ENCODE measurements at regions not wholly inside any gene's neighbourhood (a gene's known extent, or its start where the extent isn't known, plus 50 kb on each side); places are given as distances from the start of the nearest gene placed in this dataset.
A peak's percentile ranks its signal among the peaks of the same experiment; 100 is the strongest.

DNA sequence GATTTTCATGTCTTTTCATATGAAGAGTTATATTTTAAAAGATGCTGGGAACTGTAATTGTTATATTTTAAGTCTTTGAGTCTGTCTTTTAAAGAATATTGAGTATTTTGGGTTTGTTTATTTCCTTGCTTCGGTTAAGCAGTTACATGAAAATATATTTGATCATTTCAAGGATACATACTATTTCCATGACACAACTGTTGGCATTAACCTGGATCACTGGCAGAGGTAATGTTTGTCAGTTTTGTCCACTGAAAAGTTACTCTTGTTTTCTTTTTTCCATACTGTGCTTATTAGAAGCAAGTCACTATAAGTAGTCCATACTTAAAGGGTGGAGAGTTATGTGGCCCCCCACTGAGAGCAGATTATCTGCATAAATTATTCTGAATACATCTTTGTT is 1142.0 kb upstream of the TMEFF2 start:
- no peak for DNase-seq

DNA sequence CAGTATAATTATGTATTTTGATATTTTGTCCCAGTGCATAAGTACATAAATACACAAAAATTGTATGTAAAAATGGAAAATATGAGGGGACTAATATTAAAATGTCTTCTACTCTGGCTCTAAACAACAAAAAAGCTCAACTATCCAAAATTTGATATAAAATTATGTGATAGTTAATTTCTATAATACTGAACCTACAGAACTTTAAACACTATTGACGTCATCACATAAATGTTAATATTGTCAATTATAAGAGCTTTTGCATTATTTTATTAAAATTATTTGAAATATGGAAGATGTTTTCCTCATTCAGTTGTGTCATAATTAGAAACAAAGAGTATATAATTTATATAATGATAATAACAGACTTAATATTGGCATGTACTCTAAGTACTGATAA is 1139.7 kb upstream of the TMEFF2 start:
- no peak for DNase-seq

DNA sequence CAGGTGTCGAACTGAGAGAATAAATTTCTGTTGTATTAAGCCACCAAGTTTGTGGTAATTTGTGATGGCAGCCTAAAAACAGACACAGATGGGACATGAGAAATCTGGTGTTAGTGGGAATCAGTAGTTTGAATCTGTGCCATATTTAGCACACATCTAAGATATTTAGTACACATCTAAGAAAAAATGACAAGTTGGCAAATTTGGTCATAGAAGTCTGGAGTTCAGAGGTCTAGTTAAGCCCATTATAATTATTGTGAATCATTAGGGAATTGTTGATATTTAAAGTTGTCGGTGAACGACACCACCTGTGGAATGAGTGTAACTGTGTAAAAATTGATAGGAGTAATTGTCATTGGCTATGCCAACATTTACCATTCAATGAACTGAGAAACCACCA is 1138.8 kb upstream of the TMEFF2 start:
- DNase-seq = no peak

DNA sequence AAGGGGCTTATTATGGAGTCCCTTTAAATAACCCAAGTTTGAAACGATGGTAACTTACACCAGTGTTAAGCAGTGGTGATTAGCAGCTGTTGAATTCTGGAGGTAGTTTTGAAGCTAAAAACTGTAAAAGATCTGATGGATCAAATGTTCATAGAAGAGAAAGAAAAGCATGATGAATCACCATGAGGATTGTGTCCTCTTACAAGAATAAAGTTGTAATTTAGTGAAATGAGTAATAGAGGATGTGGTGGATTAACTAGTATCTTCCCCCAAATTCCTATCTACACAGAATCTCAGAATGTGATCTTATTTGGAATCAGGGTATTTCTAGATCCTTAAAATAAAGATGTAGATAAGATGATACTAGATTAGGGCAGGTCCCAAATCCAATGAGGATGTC is 1138.2 kb upstream of the TMEFF2 start:
- no peak for DNase-seq

DNA sequence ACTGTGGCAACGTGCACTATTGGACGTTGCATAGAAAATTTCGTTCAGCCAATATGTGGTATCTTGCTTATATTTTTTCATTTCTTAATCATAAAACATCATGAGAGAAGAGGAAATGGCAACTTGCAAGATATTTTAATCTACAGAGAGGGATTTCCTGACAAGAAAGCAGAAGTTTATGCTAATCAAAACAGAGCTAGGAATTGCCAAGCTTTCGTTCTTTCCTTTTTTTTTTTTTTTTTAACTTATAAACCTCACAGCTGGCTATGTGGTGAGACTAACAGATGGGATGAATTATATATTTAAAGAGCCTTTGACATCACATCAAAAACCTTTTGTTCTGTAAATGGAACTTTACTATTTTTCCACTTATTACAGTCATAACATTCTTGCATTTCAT is 1136.9 kb upstream of the TMEFF2 start:
- DNase-seq = no peak

DNA sequence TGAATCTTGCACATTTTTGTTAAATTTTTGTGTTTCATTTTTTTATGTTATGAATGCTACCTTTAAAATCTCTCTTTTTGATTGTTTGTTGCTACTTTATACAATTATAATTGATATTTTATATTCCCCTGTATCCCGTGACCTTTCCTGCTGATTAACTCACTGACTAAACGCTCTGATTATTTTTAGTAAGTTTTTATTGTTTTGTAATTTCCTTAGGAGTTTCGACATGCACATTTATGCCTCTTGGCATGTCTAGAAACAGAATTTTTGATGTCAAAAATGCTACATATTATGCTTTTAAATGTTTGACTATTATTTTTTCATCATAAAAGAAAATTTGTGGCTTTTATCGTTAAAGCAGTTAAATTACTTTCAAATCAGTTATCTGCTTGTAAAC is 1131.6 kb upstream of the TMEFF2 start:
- DNase-seq = no peak

DNA sequence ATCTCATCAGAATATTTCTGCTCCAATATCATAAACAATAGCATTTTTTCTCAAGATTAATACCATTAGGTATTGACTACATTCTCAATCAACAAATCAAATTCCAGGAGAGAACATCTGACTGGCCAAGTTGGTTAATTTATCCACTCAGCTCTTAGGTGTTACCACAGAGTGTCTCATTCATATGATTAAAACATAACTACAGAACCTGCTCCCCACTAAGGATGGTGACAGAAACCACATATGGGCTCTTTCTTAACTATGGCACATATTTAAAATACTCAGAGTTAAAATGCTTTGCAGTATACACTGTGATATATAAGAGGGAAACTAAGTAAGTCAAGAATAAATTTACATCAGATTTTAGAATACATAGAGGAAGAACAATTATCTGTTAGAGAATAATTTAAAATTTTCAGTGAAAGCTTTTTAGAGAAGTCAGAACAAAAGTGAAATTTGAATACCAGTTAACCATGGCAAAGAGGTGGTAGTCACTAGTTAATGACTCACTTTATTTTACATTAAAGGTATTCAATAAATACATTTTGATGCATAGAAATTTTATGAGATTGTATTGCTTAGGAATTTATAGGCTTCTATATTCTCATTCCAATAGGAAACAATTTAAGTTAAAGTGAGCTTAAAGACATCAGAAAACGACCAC is 1120.8 kb upstream of the TMEFF2 start:
- DNase-seq = no peak

DNA sequence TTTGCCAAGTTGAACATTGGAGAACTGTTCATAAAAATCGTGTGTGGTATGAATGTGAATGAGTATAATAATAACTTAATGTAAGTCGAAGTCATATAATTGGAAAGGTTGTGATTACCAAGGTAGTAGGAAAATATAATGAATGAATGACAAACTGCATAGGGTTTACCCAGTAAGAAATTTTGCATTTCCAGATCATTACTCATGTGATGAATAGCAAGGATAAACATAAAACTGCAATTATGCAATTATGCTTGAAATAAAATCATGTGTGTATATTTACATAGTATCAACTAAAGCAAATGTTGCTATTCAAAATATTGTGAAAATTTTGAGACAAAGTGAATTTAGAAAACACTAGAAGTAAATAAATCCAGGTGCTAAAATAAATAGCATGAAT is 1108.7 kb upstream of the TMEFF2 start:
- no peak for DNase-seq

DNA sequence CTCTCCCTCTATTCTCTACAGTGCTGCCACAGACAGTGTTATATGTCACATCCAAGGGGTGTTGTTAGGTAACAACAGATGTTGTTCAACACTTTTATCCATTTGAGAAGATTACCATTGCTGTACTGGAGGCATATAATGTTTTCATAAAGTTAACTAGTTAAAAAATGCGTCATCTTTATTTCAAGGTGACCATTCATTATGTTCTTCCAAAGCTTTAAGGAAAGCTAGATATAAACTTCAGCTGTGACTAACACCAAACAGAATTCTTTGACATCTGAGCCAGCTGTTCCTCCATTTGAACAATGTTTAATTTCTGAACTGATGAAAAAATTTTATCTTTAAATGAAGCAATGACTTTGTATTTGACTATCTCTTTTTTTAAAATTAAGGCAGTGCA is 1099.6 kb upstream of the TMEFF2 start:
- no peak for DNase-seq

DNA sequence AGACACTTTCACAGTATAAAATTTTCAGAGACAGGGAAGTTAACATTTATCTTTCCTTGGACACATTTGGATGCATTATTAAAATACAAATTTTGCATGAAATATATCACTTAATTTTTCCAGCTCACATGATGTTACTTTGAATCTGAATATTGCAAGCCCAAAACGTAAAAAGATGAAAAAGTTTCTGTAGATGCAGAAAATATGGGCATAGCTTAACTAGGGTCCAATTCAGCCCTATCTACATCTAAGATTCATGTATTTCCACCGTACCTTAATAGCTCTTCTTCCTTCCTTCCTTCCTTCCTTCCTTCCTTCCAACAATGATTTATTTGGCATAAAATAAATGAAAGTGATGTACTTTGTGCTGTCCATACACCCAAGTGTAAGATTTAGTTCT is 1084.6 kb upstream of the TMEFF2 start:
- DNase-seq = no peak

DNA sequence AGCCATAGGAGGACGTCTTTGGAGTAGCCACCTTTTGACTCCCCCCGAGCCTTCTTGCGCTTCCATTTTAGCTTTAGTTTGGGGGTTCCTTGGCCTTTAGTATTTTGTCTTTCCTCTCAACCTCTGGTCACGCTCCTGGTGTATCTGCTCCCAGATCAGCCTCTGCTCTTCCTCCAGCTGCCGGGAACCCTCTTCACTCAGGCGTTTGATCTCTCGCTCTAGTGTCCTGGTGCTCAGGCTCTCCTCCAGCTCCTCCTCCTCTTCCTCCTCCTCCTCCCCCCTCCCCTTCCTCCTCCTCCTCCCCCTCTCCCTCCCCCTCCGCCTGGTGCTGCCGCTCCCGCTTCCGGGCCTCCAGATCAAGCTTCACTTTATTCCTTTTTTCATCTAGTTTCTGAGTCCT is 1082.3 kb upstream of the TMEFF2 start:
- DNase-seq = peak; percentile 21

DNA sequence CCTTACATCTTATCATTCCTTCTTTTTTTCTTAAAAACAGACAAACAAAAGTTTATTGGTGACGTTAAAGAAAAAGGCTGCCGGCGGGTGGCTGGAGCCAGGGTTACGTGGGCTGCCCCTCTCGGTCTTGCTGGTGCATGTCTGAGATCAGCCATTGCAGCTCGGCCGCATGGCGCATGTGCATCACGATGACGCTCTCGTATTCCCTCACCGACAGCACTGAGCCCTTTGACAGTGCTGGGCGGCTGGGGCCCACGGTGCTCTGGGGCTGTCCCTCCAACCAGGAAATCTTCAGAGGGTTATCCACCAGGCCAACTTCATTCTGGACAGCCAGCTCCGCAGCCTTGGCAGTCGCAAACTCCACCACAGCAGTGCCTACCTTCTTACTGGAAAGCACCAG is 1081.8 kb upstream of the TMEFF2 start:
- DNase-seq = peak; percentile 21

DNA sequence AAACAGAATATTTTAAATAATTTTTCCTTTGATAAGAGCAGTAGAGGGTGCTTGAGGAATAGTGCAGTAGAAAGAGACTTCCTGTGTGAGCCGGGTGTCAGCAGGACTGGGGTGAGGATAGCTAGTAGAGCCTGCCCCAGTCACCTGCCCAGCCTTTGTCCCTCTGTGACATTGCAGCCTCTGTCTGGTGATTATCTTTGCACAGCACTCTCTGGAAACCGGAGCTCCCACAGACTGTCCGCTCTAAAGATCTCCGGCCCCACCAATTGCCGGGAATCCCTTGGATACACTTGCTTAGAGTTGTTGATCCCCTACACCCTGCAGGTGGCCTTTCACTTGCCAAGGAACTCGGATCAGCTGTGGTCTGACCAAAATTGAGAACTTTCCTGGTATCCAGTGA is 1081.3 kb upstream of the TMEFF2 start:
- no peak for DNase-seq

DNA sequence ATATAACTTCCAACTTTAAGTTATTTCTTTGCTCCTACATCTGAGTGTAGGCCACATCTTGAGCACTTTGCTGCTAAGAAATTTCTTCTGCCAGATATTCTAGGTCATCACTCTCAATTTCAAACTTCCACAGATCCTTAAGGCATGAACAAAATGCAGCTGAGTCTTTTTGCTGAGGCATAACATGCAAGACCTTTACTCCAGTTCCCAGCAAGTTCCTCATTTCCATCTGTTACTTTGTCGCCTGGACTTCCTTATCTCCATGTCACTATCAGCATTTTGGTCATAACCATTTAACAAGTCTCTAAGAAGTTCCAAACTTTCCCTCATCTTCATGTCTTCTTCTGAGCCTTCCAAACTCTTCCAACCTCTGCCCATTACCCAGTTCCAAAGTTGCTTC is 1077.3 kb upstream of the TMEFF2 start:
- DNase-seq = no peak

DNA sequence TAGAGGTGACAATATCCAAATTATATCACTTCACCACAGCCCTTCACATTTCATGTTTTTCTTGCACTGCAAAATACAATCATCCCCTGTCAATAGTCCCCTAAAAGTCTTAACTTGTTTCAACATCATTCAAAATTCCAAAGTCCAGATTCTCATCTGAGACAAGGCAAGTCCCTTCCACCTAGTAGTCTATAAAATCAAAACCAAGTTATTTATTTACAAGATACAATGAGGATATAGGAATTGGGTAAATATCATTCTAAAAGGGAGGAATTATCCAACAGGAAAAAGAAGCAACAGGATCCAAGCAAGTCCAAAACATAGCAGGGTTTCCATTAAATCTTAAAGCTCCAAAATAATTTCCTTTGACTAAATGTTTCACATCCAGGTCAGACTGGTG is 1076.1 kb upstream of the TMEFF2 start:
- no peak for DNase-seq

DNA sequence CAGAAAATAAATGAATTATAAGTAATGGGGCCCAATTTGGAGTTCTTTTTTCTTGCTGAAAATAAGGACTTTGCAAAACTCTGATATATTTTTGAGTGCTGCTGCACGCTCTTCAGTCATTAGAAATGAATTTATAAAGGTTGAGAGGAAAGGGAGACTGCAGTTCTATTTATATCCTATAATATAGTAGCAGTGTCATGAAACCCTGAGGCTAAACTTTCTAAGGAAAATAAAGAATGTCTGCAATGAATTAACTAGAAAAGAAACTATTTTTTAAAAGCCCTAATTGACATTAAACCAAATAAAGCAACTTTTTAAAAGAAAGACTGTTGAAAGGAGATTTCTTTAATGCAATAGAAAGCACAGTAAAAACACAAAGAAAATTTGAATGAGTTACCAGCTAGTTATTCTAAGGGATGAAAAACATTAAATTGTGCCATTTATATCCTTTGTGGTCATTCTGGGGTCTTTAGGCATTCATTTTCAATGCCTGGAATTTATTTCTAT is 1072.8 kb upstream of the TMEFF2 start:
- no peak for DNase-seq

DNA sequence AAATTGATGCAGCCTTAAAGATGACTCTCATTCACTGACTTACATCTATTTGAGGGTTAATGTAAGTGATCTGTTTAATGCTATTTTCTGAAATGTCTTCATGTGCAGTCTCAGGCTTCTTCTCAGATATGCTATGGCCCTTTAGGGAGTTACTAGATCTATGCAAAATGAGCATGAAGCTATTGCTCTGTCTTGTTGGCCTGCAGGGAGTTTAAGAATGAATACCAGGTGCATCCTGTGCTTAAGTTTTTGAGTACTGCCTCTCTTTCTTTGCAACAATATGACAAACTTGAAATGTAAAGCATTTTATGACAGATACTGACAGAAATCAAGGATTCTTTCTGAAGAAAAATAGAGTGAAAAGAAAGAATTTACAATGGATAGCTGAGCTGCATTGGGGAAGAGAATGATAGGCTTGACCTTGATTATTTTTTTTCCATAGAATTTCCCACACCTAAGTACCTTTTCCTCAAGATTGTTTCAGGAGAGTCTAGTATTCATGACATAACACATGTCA is 1058.3 kb upstream of the TMEFF2 start:
- no peak for DNase-seq

DNA sequence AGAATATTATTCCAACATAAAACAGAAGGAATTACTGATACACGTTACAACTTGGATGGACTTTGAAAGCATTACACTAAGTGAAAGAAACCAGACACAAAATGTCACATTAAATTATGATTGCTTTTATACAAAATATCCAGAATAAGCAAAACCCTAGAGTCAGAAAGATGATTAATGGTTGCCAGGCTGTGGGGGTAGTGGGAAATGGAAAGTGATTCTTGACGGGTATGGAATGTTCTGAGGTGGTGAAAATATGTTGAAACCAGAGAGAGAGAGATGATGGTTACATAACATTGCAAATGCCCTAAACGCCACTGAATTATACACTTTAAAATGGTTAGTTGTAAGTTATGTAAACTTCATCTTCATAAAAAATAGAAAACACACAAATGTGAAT is 1057.2 kb upstream of the TMEFF2 start:
- no peak for DNase-seq

DNA sequence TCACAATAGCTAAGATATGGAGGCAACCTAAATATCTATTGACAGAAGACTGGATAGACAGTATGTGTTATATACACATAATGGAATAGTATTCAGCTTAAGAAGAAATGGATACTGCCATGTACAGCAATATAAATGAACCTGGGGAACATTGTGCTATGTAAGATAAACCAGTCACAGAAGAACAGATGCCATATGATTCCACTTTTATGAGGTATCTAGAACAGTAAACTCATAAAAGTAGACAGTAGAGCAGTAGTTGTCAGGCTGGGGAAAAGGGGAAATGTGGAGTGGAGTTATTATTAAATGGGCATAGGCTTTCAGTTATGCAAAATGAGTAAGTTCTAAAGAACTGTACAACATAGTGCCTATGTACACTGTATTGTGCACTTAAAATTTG is 1055.7 kb upstream of the TMEFF2 start:
- DNase-seq = no peak

DNA sequence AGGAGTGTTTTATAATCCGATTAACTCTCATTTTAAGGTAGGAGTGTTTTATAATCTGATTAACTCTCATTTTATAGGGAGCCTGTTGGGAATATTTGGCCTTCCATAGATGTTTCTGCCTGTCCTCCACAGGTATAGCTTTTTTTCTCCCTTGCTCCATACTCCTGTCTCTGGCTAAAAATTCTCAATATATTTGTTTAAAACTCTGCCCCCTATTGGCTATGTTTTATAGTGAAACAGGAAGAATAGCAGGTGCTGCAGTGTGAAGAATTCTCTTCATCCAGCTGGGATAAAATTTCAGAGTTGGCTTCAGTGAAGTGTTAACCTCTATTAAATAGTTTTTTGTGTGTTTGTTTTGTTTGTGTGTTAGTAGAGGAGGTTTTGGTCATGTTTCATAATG is 1046.0 kb upstream of the TMEFF2 start:
- no peak for DNase-seq

DNA sequence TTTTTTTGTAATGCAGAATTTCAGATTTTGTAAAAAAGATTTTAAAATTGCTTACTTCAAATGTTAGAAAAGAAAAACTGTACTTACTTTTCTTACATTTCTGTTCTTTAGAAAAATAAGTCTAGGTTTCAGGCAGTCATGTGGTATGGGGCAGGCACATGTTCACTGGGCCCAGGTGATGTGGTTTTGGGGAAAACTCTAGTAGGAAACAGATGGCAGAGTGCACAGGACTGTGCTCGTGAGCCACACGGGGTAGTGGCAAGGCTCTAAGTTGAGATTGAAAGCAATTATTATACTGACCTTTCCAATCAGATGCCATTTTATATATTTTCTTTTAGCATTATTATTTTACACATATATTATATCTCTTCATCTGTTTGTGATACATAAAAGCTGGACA is 1036.9 kb upstream of the TMEFF2 start:
- DNase-seq = no peak

DNA sequence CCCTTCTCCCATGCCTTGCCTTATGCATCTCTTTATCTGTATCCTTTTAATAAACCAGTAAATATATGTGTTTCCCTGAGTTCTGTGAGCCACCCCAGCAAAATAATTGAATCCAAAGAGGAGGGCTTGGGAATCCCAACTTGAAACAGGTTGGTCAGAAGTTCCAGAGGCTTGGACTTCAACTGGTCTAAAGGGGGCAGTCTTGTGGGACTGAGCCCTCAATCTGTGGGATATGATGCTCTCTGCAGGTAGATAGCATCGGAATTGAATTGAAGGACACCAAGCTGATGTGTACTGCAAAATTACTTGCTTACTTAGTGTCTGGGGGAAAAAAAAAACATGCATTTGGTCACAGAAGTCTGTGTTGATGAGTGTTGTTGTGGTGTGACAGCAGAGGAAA is 1033.5 kb upstream of the TMEFF2 start:
- no peak for DNase-seq

DNA sequence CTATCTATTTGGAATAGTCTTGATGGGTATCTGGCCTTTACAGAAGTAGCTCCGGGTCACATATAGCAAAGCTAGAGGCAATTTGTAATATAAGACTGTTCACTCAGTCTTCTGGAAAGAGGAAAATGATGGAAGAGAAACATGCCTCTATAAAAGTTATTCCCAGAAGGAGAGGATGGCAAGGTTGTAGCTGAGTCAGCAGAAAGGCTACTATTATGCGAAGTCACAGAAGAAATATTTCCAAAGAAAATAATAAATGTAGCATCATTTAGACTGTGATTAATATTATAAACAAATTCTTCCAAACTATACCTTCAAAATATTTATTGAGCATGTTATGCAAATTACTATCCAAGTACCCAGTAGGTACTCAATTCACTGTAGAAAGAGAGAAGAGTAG is 1027.7 kb upstream of the TMEFF2 start:
- no peak for DNase-seq

DNA sequence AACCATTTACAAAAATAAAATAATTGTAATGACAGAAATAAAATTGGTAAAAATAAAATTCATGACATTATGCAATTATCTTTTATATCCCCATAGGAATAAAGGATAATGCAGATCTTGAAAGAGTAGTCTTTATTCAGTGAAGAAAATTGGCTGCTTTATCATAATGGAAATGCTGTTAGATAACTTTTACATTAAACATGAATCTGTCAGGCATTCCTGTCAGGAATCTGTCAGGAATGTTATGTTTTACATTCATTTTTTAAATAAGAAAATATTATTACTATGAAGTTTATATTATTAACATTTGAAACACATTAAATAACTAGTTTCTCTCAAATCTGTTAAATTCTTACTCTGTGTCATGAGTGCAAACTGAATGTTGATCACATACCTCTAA is 1024.7 kb upstream of the TMEFF2 start:
- no peak for DNase-seq

DNA sequence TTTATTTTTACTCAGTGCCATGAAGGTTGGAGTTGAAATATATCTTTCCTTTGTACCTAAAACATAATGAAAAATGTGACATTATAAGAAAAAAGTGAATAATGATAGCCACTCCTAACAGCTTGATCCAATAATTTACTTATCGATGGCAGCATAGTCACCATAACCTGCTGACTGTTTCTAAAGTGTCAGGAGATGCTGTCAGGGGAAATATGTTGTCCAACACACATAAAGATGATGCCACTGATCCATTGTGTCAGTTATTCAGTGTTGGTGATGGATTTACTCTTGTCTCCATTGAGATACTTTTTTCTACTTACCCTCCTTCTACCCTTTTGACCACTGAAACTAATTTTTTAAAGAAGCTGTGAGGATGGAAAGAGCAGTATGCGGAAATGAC is 1006.9 kb upstream of the TMEFF2 start:
- no peak for DNase-seq

All from NCI-H2029 treated with DMSO at 0.1 percent for 48 hours (cell line).